Stimulated activated naive B cell treated with anti-CD40 and anti-IgM and Interleukin-4, amounts not matched to agents 10 μg/mL and 1 μg/mL and 100 μg/mL, for 72 hours (primary cell): ENCODE measurements at regions not wholly inside any gene's neighbourhood (a gene's known extent, or its start where the extent isn't known, plus 50 kb on each side); places are given as distances from the start of the nearest gene placed in this dataset.
"Not testable (repeated sequence)": the region's sequence is repeated elsewhere in the genome, so short reads cannot be mapped to it uniquely, and the experiment has no call there.

ENCODE experiments used
- ATAC-seq, 2 donors: fragments of 150-1000 bp; cut with Tn5 transposase; replicated peaks; 2 replicates each; pipeline ENCODE4 v1.10.0; 2021; ENCODE audit warnings: moderate library complexity in 1 of 2
- DNase-seq: peaks from one replicate; pipeline ENCODE4 v3.0.0; 2021
- H3K27ac Mint-ChIP-seq: one replicate; pipeline ENCODE4 v1.8.0; 2022; ENCODE audit warnings: mild to moderate bottlenecking, mixed read lengths
- H3K27me3 Mint-ChIP-seq, 2 donors: one replicate each; pipeline ENCODE4 v1.8.0; 2022; ENCODE audit warnings: mixed read lengths in 2 of 2
- H3K36me3 Mint-ChIP-seq, 2 donors: one replicate each; pipeline ENCODE4 v1.8.0; 2022; ENCODE audit warnings: mixed read lengths in 2 of 2, mild to moderate bottlenecking in 1 of 2
- H3K4me1 Mint-ChIP-seq, 2 donors: one replicate each; pipeline ENCODE4 v1.8.0; 2022; ENCODE audit warnings: mixed read lengths in 2 of 2, mild to moderate bottlenecking in 1 of 2
- H3K4me3 Mint-ChIP-seq, 2 donors: one replicate each; pipeline ENCODE4 v1.8.0; 2022; ENCODE audit warnings: mild to moderate bottlenecking in 2 of 2, mixed read lengths in 2 of 2, moderate library complexity in 1 of 2
- H3K9me3 Mint-ChIP-seq, 2 donors: one replicate each; pipeline ENCODE4 v1.8.0; 2022; ENCODE audit warnings: mixed read lengths in 2 of 2, mild to moderate bottlenecking in 1 of 2

- ATAC-seq (no peak), DNase-seq (no peak)
- peaks cover 2 to 4% of the 10 kb centered on the region in 2 donors for H3K36me3 Mint-ChIP-seq
- H3K27ac Mint-ChIP-seq, result no peak overlapping the region
- H3K9me3 Mint-ChIP-seq, result peaks cover 0 to 9% of the 10 kb centered on the region in 2 donors
- no peaks in the 10 kb centered on the region for H3K4me1 Mint-ChIP-seq
- H3K4me3 Mint-ChIP-seq, result no peak overlapping the region
- H3K27me3 Mint-ChIP-seq, result peaks cover 21 to 66% of the 10 kb centered on the region in 2 donors
Measured at GRCh38 chr22:33166206-33166605, 108.0 kb upstream of the SYN3 start.

- no peak overlapping the region for H3K27ac Mint-ChIP-seq
- H3K36me3 Mint-ChIP-seq, result peaks cover 0 to 4% of the 10 kb centered on the region in 2 donors
- peaks cover 0 to 4% of the 10 kb centered on the region in 2 donors for H3K4me1 Mint-ChIP-seq
- H3K9me3 Mint-ChIP-seq, result peaks cover 0 to 5% of the 10 kb centered on the region in 2 donors
- H3K27me3 Mint-ChIP-seq, result peaks cover 28 to 64% of the 10 kb centered on the region in 2 donors
- DNase-seq (no peak), ATAC-seq (no peak)
- no peak overlapping the region for H3K4me3 Mint-ChIP-seq
Measured at GRCh38 chr22:33163815-33164214, 105.6 kb upstream of the SYN3 start.

- ATAC-seq, result no peak
- Mint-ChIP-seq H3K36me3 (peaks cover 0 to 4% of the 10 kb centered on the region in 2 donors), H3K4me3 (no peak overlapping the region), H3K4me1 (peaks cover 0 to 6% of the 10 kb centered on the region in 2 donors), H3K27me3 (peaks cover 28 to 60% of the 10 kb centered on the region in 2 donors), H3K27ac (no peak overlapping the region), H3K9me3 (peaks cover 0 to 7% of the 10 kb centered on the region in 2 donors)
- no peak for DNase-seq
Measured at GRCh38 chr22:33162196-33162595, 104.0 kb upstream of the SYN3 start.

GRCh38 chr22:33160525-33160924 lies 102.3 kb upstream of the SYN3 start:
- ATAC-seq, result no peak
- no peak for DNase-seq
- Mint-ChIP-seq H3K36me3 (peaks cover 0 to 7% of the 10 kb centered on the region in 2 donors), H3K4me1 (peaks cover 0 to 6% of the 10 kb centered on the region in 2 donors), H3K27me3 (peaks cover 29 to 49% of the 10 kb centered on the region in 2 donors), H3K27ac (no peak overlapping the region), H3K9me3 (peaks cover 0 to 10% of the 10 kb centered on the region in 2 donors), H3K4me3 (no peak overlapping the region)

DNA sequence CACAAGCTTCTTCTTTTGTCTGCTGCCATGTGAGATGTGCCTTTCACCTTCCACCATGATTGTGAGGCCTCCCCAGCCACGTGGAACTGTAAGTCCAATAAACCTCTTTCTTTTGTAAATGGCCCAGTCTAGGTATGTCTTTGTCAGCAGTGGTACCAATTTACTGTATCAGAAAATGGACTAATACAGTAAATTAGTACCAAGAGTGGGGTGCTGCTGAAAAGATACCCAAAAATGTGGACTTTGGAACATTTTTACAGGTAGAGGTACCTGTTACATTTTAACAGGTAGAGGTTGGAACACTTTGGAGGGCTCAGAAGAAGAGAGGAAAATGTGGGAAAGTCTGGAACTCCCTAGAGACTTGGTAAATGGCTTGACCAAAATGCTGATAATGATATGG lies 96.8 kb upstream of the SYN3 start:
- not testable (repeated sequence) for H3K4me3 Mint-ChIP-seq, ATAC-seq, H3K27ac Mint-ChIP-seq, DNase-seq
- Mint-ChIP-seq H3K4me1 (peaks cover 4 to 10% of the 10 kb centered on the region in 2 donors), H3K9me3 (peaks cover 6 to 10% of the 10 kb centered on the region in 2 donors), H3K36me3 (peaks cover 2 to 12% of the 10 kb centered on the region in 2 donors), H3K27me3 (peaks cover 7 to 17% of the 10 kb centered on the region in 2 donors)

DNA sequence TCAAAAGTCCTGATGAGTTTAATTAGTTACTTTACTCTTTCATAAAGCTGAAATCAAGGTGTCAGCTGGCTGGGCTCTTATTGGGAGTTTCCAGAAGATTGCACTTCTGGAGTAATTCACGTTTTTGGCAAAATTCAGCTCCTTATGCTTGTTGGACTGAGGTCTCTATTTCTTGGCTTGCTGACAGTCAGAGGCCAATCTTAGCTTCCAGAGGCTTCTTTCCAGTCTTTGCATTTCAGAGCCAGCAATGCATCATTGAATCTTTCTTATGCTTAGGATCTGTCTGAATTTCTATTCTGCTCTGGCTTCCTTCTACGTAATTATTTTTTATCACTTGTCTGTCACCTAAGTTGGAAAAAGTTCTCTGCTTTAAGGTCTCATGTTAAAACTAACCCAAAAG lies 91.4 kb upstream of the SYN3 start:
- ATAC-seq (no peak), DNase-seq (no peak)
- Mint-ChIP-seq H3K9me3 (no peaks in the 10 kb centered on the region), H3K4me1 (peaks cover 5 to 8% of the 10 kb centered on the region in 2 donors), H3K27ac (no peak overlapping the region), H3K27me3 (peaks cover 0 to 6% of the 10 kb centered on the region in 2 donors), H3K36me3 (peaks cover 0 to under 1% of the 10 kb centered on the region in 2 donors), H3K4me3 (no peak overlapping the region)

- H3K36me3 Mint-ChIP-seq, result no peaks in the 10 kb centered on the region
- no peaks in the 10 kb centered on the region for H3K9me3 Mint-ChIP-seq
- H3K4me1 Mint-ChIP-seq, result peaks cover 0 to under 1% of the 10 kb centered on the region in 2 donors
- DNase-seq (no peak), ATAC-seq (no peak)
- H3K4me3 Mint-ChIP-seq, result no peak overlapping the region
- no peak overlapping the region for H3K27ac Mint-ChIP-seq
- peaks cover 9 to 11% of the 10 kb centered on the region in 2 donors for H3K27me3 Mint-ChIP-seq
Measured at GRCh38 chr22:33144721-33145120, 86.5 kb upstream of the SYN3 start.

DNA sequence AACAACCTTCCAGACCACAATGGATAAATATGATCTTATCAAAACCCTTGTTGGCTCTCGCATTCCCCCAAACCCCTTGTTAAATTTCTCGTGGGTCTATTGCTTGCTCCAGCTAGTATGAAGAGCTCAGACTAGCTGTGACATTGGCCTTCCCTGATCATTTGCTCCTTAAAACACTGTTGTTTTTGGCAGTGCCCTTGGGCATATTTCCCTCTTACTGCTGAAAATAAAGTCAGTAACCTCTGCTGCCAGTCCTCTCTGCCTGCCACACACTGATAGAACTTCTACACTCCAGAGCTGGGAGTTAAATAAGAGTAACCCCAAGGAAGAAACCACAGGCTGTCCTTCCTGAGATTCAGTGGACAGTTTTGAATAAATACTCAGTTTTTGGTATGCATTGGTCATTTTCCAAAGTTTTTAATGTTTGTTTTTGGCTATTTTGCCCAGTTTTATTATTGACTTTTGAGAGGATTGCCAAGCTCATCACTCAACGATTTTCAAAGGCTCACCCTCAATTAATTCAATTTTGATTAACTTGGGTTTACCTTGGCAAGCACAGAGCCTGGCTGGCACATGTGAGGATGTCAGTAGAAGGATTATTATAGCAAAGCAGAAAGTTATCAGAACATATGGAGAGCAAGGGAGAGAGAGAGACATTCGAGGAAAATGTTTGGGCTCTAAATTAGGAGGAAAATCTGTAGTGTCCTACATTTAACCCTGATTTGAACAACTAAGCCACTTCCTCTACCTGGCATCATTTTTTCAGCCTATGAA lies 84.3 kb upstream of the SYN3 start:
- Mint-ChIP-seq H3K4me3 (no peak overlapping the region), H3K9me3 (peaks cover 5 to 14% of the 10 kb centered on the region in 2 donors), H3K36me3 (peaks cover 8 to 14% of the 10 kb centered on the region in 2 donors), H3K4me1 (no peaks in the 10 kb centered on the region), H3K27me3 (peaks cover 21 to 26% of the 10 kb centered on the region in 2 donors), H3K27ac (no peak overlapping the region)
- ATAC-seq (no peak), DNase-seq (no peak)

DNA sequence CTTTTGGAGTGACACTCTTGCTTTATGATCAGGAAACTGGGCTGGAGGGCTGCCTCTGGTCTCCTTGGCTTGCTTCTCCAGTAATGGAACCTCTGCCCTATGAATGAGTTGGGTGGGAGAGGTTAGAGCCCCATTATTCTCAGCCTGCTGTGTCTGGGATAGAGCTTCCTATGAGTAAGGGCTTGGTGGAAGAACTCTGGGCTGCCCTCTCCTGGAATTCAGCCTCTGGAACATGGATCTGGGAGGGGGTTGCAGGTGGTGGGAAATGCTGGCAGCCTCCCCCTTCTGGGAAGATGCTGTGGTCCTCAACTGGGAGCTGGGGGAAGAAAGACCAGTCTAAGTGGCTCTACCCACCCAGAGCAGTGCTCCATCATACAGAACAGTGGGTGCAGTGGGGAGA lies 81.8 kb upstream of the SYN3 start:
- ATAC-seq, result no peak
- H3K36me3 Mint-ChIP-seq, result peaks cover 8 to 14% of the 10 kb centered on the region in 2 donors
- DNase-seq, result no peak
- no peak overlapping the region for H3K27ac Mint-ChIP-seq
- peaks cover 21% of the 10 kb centered on the region in 2 donors for H3K27me3 Mint-ChIP-seq
- H3K4me3 Mint-ChIP-seq, result no peak overlapping the region
- no peaks in the 10 kb centered on the region for H3K4me1 Mint-ChIP-seq
- H3K9me3 Mint-ChIP-seq, result peaks cover 9 to 23% of the 10 kb centered on the region in 2 donors

DNA sequence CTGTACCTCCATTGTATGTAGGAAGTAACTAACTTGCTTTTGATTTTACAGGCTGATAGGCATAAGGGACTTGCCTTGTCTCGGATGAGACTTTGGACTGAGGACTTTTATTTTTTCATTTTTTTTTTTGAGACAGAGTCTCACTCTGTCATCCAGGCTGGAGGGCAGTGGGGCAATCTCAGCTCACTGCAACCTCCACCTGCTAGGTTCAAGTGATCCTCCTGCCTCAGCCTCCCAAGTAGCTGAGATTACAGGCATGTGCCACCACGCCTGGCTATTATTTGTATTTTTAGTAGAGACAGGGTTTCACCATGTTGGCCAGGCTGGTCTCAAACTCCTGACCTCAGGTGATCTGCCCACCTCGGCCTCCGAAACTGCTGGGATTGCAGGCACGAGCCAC lies 80.2 kb upstream of the SYN3 start:
- ATAC-seq, H3K4me1 Mint-ChIP-seq, H3K27ac Mint-ChIP-seq, H3K4me3 Mint-ChIP-seq, DNase-seq: not testable (repeated sequence)
- peaks cover 9 to 23% of the 10 kb centered on the region in 2 donors for H3K9me3 Mint-ChIP-seq
- H3K27me3 Mint-ChIP-seq, result peaks cover 21% of the 10 kb centered on the region in 2 donors
- H3K36me3 Mint-ChIP-seq, result peaks cover 8 to 14% of the 10 kb centered on the region in 2 donors

- H3K4me3 Mint-ChIP-seq, result no peak overlapping the region
- H3K27me3 Mint-ChIP-seq, result peaks cover 10 to 16% of the 10 kb centered on the region in 2 donors
- no peaks in the 10 kb centered on the region for H3K4me1 Mint-ChIP-seq
- no peak overlapping the region for H3K27ac Mint-ChIP-seq
- ATAC-seq (no peak), DNase-seq (no peak)
- no peaks in the 10 kb centered on the region for H3K36me3 Mint-ChIP-seq
- H3K9me3 Mint-ChIP-seq, result peaks cover 0 to 1% of the 10 kb centered on the region in 2 donors
Measured at GRCh38 chr22:33130473-33130872, 72.3 kb upstream of the SYN3 start.

GRCh38 chr22:33129621-33130020 lies 71.4 kb upstream of the SYN3 start:
- Mint-ChIP-seq H3K4me3 (no peak overlapping the region), H3K9me3 (peaks cover 0 to 1% of the 10 kb centered on the region in 2 donors), H3K36me3 (no peaks in the 10 kb centered on the region), H3K27ac (no peak overlapping the region), H3K4me1 (no peaks in the 10 kb centered on the region), H3K27me3 (peaks cover 10 to 16% of the 10 kb centered on the region in 2 donors)
- DNase-seq (no peak), ATAC-seq (no peak)

GRCh38 chr22:33126881-33127280 lies 68.7 kb upstream of the SYN3 start:
- Mint-ChIP-seq H3K27me3 (peaks cover 14 to 16% of the 10 kb centered on the region in 2 donors), H3K9me3 (peaks cover 0 to 1% of the 10 kb centered on the region in 2 donors), H3K36me3 (no peaks in the 10 kb centered on the region), H3K27ac (no peak overlapping the region), H3K4me1 (peaks cover 0 to 1% of the 10 kb centered on the region in 2 donors), H3K4me3 (no peak overlapping the region)
- DNase-seq (no peak), ATAC-seq (no peak)

GRCh38 chr22:33124471-33124870 lies 66.3 kb upstream of the SYN3 start:
- Mint-ChIP-seq H3K4me1 (peaks cover 0 to 1% of the 10 kb centered on the region in 2 donors), H3K4me3 (no peak overlapping the region), H3K27me3 (peaks cover 14 to 16% of the 10 kb centered on the region in 2 donors), H3K9me3 (no peaks in the 10 kb centered on the region), H3K36me3 (peaks cover 0 to 2% of the 10 kb centered on the region in 2 donors), H3K27ac (no peak overlapping the region)
- ATAC-seq (no peak), DNase-seq (no peak)

GRCh38 chr22:33122439-33122838 lies 64.3 kb upstream of the SYN3 start:
- not testable (repeated sequence) for H3K4me3 Mint-ChIP-seq, H3K27ac Mint-ChIP-seq, H3K9me3 Mint-ChIP-seq, H3K36me3 Mint-ChIP-seq, H3K4me1 Mint-ChIP-seq, ATAC-seq, DNase-seq
- H3K27me3 Mint-ChIP-seq, result peaks cover 12 to 14% of the 10 kb centered on the region in 2 donors
